ENCODE measurements at regions not wholly inside any gene's neighbourhood (a gene's known extent, or its start where the extent isn't known, plus 50 kb on each side); places are given as distances from the start of the nearest gene placed in this dataset.

DNA sequence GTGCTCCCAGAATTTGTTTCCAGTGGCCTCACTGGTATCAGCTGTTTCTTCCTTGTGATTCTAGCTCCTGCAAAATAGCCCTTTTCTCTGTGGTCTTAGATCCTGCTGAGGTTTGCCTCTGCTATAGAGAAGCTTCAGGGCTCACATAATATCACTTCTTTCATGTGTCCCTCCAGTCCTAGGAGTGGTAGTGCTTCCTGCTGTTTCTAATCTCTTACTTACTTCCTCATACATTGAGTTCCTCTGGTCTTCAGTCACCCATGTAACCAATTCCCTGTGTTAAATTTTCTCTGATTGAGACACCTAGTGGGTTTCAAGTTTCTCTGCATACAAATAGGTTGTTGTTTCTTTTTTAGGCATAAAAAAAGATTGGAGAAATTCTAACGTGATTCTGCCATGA is 1567.9 kb downstream of the ARAP2 start:
- Histone ChIP-seq H3K27ac (no peak overlapping the region), H3K9me3 (no peaks in the 10 kb centered on the region), H3K4me1 (no peaks in the 10 kb centered on the region), H3K36me3 (ENCODE audit: low read depth, missing control alignments) (no peaks in the 10 kb centered on the region), H3K4me3 (no peak overlapping the region), H3K27me3 (no peaks in the 10 kb centered on the region)
- TF ChIP-seq POLR2A (IDR thresholded peaks at IDR 0.05), result no peak
- TF ChIP-seq, protein P1, sequence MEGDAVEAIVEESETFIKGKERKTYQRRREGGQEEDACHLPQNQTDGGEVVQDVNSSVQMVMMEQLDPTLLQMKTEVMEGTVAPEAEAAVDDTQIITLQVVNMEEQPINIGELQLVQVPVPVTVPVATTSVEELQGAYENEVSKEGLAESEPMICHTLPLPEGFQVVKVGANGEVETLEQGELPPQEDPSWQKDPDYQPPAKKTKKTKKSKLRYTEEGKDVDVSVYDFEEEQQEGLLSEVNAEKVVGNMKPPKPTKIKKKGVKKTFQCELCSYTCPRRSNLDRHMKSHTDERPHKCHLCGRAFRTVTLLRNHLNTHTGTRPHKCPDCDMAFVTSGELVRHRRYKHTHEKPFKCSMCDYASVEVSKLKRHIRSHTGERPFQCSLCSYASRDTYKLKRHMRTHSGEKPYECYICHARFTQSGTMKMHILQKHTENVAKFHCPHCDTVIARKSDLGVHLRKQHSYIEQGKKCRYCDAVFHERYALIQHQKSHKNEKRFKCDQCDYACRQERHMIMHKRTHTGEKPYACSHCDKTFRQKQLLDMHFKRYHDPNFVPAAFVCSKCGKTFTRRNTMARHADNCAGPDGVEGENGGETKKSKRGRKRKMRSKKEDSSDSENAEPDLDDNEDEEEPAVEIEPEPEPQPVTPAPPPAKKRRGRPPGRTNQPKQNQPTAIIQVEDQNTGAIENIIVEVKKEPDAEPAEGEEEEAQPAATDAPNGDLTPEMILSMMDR (IDR thresholded peaks at IDR 0.05), result no peak
- DNase-seq, result no peak
- intact Hi-C loops (cut with DNase I; ENCODE audit: low total_unique reads), result no loop called here
- WGBS, 2 donors, result 28 to 38% methylated on average over 1 of the region's 1 CpG

DNA sequence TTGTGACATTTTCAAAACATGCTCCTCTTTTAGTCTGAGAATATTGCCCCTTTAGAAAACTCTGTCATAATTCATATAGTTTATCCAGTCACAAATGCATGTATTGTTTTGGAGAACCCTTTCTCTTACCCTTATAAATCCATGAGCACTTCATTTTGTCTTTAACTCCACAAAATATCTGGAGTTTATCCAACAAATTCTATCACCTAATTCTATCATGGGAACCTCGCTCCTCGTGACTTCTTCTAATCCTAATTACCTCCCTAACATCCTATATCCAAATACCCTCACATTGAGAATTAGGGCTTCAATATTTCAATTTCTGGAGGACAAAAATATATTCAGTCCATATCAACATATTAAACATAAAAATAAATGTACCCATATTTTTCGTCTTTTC is 1565.9 kb downstream of the ARAP2 start:
- 84 to 85% methylated on average over 3 of the region's 3 CpGs for whole genome bisulfite sequencing, 2 donors
- no peaks in the 10 kb centered on the region for H3K36me3 ChIP-seq (ENCODE audit: low read depth, missing control alignments)

DNA sequence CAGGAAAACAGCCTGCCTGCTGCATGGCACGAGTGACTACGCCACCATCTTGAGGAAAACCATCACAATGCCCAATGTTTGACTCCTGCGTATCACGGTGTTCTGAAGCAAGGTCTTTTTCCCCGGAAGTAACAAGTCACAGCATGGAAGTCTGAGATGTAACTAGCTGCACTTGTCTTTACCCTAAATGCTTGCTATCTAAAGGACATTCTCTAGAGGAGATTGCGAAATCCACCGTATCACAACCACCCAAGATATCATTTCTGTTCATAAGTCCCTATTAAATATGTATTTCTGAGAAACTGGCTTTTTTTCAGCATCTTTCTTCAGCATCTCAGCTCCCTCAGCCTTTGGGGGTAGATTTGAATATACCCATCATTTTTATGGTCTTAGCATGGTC is 1565.1 kb downstream of the ARAP2 start:
- Histone ChIP-seq H3K4me3 (no peak overlapping the region), H3K9me3 (no peaks in the 10 kb centered on the region), H3K27ac (no peak overlapping the region), H3K4me1 (no peaks in the 10 kb centered on the region), H3K36me3 (ENCODE audit: low read depth, missing control alignments) (no peaks in the 10 kb centered on the region), H3K27me3 (no peaks in the 10 kb centered on the region)
- intact Hi-C loops (cut with DNase I; ENCODE audit: low total_unique reads), result no loop called here
- DNase-seq, result no peak
- whole genome bisulfite sequencing, 2 donors, result 91 to 94% methylated on average over 7 of the region's 7 CpGs
- TF ChIP-seq, protein P1 (IDR thresholded peaks at IDR 0.05), result no peak
- TF ChIP-seq POLR2A (IDR thresholded peaks at IDR 0.05), result no peak

More for the DNA sequence above, 1565.9 kb downstream of the ARAP2 start:
- no peak overlapping the region for H3K4me3 ChIP-seq
- no peaks in the 10 kb centered on the region for H3K4me1 ChIP-seq
- no peak for DNase-seq
- intact Hi-C loops (cut with DNase I; ENCODE audit: low total_unique reads), result no loop called here
- no peak for TF ChIP-seq POLR2A (IDR thresholded peaks at IDR 0.05)
- TF ChIP-seq, protein P1 (IDR thresholded peaks at IDR 0.05), result no peak
- H3K9me3 ChIP-seq, result no peaks in the 10 kb centered on the region
- H3K27me3 ChIP-seq, result no peaks in the 10 kb centered on the region
- H3K27ac ChIP-seq, result no peak overlapping the region

DNA sequence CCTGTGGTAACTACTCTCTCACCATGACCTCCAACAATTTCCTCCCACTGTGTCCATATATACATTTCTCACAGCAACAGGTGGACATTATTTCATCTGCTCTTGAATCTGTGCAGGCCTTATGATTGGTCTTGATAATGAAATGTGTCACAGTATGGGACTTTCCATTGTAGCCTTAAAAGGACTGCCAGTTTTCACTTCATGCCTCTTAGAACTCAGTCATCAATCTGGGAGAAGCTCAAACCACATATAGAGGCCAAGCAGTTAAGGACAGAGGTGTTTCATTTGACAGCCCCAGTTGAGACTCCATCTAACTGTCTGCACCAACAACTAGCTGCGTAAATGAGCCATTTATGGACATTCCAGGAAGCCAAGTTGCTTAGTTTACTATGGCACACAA is 1534.8 kb downstream of the ARAP2 start:
- H3K27me3 ChIP-seq, result no peaks in the 10 kb centered on the region
- no peak overlapping the region for H3K4me3 ChIP-seq
- 95 to 100% methylated on average over 1 of the region's 1 CpG for WGBS, 2 donors
- no peaks in the 10 kb centered on the region for H3K36me3 ChIP-seq (ENCODE audit: low read depth, missing control alignments)
- no peaks in the 10 kb centered on the region for H3K4me1 ChIP-seq
- no peaks in the 10 kb centered on the region for H3K9me3 ChIP-seq
- intact Hi-C loops (cut with DNase I; ENCODE audit: low total_unique reads), result no loop called here
- DNase-seq, result no peak
- no peak for TF ChIP-seq POLR2A (IDR thresholded peaks at IDR 0.05)
- TF ChIP-seq, protein P1 (IDR thresholded peaks at IDR 0.05), result no peak
- H3K27ac ChIP-seq, result no peak overlapping the region

DNA sequence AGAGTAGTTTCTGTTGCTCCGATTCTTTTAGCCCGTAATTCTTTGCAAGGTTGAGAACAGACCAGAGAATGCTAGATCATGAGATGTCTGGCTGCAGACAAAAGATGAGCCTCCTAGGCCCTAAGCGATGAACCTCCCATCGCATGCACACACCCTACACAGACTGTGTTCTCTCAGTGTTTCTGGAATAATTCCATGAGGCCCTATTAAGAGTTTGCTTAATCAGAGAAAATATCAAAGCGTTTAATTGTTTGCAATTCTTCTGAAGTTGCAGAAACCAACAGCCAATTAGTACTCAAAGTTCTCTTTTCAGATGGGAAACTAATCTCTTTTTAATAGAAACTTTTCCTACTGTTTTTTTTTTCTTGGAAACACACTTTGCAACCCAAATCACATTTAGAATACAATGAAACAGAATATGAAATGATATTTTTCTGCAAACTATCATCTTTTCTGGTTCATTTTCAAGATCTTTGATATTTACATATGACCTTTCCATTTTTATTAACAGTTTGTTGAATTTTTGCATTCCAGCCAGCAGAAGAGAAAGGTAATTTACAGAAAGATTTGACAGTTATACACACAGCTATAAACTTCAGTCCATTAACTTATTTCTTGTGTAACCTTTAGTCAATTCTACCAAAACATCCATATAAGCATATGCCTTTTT is 1525.6 kb downstream of the ARAP2 start:
- DNase-seq, result no peak

More for the DNA sequence above, 1525.6 kb downstream of the ARAP2 start:
- H3K27me3 ChIP-seq, result no peaks in the 10 kb centered on the region
- H3K4me3 ChIP-seq, result no peak overlapping the region
- no peaks in the 10 kb centered on the region for H3K36me3 ChIP-seq (ENCODE audit: low read depth, missing control alignments)
- intact Hi-C loops (cut with DNase I; ENCODE audit: low total_unique reads), result no loop called here
- WGBS, 2 donors, result 60% methylated on average over 5 of the region's 5 CpGs
- no peak for TF ChIP-seq POLR2A (IDR thresholded peaks at IDR 0.05)
- TF ChIP-seq, protein P1 (IDR thresholded peaks at IDR 0.05), result no peak
- no peak overlapping the region for H3K27ac ChIP-seq
- no peaks in the 10 kb centered on the region for H3K9me3 ChIP-seq
- H3K4me1 ChIP-seq, result no peaks in the 10 kb centered on the region
